Cerebellar cortex (tissue), 1 donor: ENCODE measurements at regions not wholly inside any gene's neighbourhood (a gene's known extent, or its start where the extent isn't known, plus 50 kb on each side); places are given as distances from the start of the nearest gene placed in this dataset.

Experiments used
- DNase-seq: peaks from one replicate; pipeline ENCODE4 v3.0.0-alpha.2; 2015; ENCODE audit warnings: low spot score

DNA sequence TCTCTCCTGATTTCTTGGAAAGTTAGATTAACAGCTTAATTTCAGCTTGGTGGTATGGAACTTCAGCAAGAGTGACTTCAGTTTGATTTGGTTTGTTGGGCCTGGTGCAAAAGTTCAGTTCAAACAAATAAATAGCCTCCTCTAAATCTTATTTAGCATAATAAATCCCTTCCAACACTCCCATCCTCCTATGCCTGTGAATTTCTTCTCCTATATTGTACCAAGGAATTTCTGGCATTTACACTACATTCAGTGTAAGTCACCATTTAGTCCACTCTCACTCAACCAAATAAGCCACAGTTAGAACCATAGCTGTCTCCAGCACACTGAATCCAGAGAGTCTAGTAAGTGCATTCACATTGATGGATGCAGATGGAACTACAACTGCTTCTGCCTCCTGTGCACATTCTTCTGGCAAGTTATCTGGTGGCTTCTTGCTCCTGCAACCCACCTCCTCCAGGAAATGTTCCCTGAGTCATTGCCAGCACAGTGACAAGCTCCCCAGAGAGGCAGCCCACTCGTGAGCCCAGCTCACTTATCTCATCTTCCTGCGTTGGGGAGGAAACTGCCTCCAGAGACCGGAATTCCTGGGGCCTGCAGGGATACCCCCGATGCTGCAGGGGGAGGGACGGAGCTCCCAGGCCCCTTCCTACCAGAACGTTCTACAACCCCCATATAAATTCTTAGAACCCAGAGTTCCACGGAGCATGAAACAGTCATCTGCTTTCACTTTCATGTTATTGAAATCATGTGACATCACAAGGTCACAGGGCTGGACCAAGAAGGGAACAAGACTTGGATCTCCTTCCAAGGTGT lies 318.3 kb downstream of the PHKB start:
- no peak for DNase-seq

DNA sequence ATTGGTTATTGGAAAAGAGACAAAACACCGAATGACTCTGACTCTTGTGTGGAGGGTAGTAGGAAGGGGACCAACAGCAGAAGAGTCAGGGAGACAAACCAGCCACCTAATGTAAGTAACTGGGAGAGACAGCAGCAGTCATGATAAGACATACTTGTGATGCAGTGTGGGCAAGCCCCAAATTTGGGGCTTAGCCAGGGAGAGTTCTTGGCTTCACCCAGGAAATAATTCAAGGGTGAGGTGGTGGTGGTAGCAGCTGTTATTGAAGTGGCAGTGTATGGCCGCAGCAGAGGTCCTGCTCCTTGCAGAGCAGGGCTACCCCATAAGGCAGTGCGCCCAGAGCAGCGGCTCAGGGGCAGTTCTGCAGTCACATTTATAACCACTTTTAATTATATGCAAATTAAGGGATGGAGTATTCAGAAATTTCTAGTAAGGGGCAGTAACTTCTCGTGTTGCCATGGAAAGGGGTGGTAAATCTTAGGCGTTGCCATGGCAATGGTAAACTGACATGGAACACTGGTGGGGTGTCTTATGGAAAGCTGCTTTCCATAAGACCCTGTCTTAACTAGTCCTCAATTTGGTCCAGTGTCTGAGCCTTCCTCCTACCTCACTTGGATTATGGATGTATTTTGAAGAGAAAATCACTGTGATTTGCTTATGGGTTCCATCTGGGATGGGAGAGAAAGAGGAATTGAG lies 317.1 kb downstream of the PHKB start:
- no peak for DNase-seq

DNA sequence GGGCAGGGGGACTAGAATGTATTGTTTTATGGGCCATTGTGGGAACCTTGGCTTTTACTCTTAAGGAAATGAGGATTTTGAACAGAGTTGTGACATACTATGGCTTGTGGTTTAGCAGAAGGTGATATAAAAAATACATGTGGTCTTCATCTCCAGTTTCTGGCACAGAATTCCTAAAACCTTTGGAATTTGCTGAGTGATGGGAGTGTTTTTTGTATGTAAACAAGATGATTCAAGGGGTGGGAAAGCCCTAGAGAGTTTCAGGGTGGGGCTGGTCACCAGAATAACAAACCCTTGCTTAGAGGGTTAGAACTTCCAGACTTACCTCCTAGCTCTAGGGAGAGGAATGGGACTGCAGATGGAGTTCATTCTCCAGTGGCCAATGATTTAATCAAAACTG lies 316.1 kb downstream of the PHKB start:
- DNase-seq: no peak

DNA sequence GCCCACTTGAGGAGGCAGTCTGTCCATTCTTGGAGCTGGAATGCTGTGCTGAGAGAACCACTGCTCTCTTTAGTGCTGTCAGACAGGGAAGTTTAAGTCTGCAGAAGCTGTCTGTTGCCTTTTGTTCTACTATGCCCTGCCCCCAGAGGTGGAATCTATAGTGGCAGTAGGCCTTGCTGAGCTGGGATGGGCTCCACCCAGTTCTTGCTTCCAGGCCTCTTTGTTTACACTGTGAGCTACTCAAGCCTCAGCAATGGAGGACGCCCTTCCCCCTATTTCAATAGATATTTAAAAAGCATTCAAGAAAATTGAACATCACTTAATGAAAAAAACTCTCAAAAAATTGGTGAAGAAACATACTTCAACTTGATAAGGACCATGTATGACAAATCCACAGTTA lies 313.5 kb downstream of the PHKB start:
- DNase-seq: no peak

DNA sequence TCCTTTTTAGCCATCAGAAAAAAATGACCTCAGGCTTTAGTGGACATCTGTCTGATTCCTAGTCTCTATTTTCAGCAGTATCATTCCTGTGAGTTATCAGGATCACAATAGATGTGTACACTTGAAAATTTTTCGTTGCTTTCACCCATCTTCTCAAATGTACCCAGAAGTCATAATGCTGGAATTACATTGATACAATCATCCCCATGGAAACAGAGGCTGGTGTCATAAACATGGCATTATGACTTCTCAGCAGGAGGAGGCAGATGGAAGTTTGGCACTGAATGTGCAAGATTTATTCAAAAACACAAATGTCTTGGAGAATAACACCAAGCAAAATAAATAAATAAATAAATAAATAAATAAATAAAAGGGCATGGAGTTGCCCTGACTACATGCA lies 292.5 kb downstream of the PHKB start:
- DNase-seq: no peak
